H1 (cell line): ENCODE measurements at regions not wholly inside any gene's neighbourhood (a gene's known extent, or its start where the extent isn't known, plus 50 kb on each side); places are given as distances from the start of the nearest gene placed in this dataset.
A peak's percentile ranks its signal among the peaks of the same experiment; 100 is the strongest.

Experiments
- CBX5 ChIP-seq: fragments of 300-800, 300-1000 bp; sonication (generic); IDR thresholded peaks from 2 replicates; pipeline ENCODE4 v1.7.1; 2016; ENCODE audit warnings: antibody characterized with exemption, low read length, low read depth
- CTBP2 ChIP-seq: IDR thresholded peaks from 2 replicates; pipeline ENCODE4 v1.7.0; 2011; ENCODE audit warnings: borderline replicate concordance, mild to moderate bottlenecking, moderate library complexity, mixed read lengths, low read length; ENCODE audit not compliant: insufficient read depth, insufficient read length
- JUN ChIP-seq: IDR thresholded peaks from 2 replicates; pipeline ENCODE4 v1.6.1; 2011; ENCODE audit warnings: low read depth, mild to moderate bottlenecking, improper control_type of control experiment, low read length
- KDM5A ChIP-seq: fragments of 200-600 bp; IDR thresholded peaks from 2 replicates; pipeline ENCODE4 v1.7.1; 2012; ENCODE audit warnings: mild to moderate bottlenecking, low read length, inconsistent platforms, mixed read lengths
- TF ChIP-seq, protein P1 (sequence below): fragments of 300-600 bp; sonication (generic); IDR thresholded peaks from 2 replicates; pipeline ENCODE4 v1.7.1; 2012; ENCODE audit warnings: low read length, moderate library complexity, mild to moderate bottlenecking, inconsistent platforms; ENCODE audit not compliant: insufficient replicate concordance
- TF ChIP-seq, protein P2 (sequence below): IDR thresholded peaks from 2 replicates; pipeline ENCODE4 v1.6.1; 2012; ENCODE audit warnings: inconsistent platforms
- TF ChIP-seq, protein P3 (sequence below), 3 experiments: IDR thresholded peaks; 1 replicate in 2 of 3; 2 replicates in 1 of 3; pipeline versions ENCODE4 v1.5.1 to v1.6.1; 2011; ENCODE audit warnings: low read length in 3 of 3, mild to moderate bottlenecking in 3 of 3, inconsistent platforms in 2 of 3, low read depth in 1 of 3, moderate library complexity in 1 of 3; ENCODE audit not compliant: insufficient read depth in 1 of 3; ENCODE audit errors: control extremely low read depth in 1 of 3

DNA sequence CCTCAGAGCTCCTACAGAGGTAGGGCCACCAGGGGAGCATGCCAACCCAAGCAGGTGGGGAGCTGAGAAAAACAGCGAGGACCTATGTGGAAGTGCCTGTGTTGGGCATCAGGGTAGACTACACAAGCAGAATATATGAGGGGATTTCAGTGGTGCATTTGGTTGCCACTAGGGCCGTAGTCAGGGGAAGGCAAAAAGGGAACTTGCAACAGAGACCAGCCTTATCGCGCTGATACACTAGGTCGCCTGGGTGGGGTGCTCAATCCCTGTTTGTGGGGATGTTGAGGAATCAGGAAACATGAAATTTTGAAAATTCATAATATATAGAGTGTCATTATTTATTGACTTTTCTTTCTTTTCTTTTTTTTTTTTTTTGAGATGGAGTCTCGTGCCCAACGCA lies 370.9 kb upstream of the PRR16 start (continued):
- TF ChIP-seq, protein P1, sequence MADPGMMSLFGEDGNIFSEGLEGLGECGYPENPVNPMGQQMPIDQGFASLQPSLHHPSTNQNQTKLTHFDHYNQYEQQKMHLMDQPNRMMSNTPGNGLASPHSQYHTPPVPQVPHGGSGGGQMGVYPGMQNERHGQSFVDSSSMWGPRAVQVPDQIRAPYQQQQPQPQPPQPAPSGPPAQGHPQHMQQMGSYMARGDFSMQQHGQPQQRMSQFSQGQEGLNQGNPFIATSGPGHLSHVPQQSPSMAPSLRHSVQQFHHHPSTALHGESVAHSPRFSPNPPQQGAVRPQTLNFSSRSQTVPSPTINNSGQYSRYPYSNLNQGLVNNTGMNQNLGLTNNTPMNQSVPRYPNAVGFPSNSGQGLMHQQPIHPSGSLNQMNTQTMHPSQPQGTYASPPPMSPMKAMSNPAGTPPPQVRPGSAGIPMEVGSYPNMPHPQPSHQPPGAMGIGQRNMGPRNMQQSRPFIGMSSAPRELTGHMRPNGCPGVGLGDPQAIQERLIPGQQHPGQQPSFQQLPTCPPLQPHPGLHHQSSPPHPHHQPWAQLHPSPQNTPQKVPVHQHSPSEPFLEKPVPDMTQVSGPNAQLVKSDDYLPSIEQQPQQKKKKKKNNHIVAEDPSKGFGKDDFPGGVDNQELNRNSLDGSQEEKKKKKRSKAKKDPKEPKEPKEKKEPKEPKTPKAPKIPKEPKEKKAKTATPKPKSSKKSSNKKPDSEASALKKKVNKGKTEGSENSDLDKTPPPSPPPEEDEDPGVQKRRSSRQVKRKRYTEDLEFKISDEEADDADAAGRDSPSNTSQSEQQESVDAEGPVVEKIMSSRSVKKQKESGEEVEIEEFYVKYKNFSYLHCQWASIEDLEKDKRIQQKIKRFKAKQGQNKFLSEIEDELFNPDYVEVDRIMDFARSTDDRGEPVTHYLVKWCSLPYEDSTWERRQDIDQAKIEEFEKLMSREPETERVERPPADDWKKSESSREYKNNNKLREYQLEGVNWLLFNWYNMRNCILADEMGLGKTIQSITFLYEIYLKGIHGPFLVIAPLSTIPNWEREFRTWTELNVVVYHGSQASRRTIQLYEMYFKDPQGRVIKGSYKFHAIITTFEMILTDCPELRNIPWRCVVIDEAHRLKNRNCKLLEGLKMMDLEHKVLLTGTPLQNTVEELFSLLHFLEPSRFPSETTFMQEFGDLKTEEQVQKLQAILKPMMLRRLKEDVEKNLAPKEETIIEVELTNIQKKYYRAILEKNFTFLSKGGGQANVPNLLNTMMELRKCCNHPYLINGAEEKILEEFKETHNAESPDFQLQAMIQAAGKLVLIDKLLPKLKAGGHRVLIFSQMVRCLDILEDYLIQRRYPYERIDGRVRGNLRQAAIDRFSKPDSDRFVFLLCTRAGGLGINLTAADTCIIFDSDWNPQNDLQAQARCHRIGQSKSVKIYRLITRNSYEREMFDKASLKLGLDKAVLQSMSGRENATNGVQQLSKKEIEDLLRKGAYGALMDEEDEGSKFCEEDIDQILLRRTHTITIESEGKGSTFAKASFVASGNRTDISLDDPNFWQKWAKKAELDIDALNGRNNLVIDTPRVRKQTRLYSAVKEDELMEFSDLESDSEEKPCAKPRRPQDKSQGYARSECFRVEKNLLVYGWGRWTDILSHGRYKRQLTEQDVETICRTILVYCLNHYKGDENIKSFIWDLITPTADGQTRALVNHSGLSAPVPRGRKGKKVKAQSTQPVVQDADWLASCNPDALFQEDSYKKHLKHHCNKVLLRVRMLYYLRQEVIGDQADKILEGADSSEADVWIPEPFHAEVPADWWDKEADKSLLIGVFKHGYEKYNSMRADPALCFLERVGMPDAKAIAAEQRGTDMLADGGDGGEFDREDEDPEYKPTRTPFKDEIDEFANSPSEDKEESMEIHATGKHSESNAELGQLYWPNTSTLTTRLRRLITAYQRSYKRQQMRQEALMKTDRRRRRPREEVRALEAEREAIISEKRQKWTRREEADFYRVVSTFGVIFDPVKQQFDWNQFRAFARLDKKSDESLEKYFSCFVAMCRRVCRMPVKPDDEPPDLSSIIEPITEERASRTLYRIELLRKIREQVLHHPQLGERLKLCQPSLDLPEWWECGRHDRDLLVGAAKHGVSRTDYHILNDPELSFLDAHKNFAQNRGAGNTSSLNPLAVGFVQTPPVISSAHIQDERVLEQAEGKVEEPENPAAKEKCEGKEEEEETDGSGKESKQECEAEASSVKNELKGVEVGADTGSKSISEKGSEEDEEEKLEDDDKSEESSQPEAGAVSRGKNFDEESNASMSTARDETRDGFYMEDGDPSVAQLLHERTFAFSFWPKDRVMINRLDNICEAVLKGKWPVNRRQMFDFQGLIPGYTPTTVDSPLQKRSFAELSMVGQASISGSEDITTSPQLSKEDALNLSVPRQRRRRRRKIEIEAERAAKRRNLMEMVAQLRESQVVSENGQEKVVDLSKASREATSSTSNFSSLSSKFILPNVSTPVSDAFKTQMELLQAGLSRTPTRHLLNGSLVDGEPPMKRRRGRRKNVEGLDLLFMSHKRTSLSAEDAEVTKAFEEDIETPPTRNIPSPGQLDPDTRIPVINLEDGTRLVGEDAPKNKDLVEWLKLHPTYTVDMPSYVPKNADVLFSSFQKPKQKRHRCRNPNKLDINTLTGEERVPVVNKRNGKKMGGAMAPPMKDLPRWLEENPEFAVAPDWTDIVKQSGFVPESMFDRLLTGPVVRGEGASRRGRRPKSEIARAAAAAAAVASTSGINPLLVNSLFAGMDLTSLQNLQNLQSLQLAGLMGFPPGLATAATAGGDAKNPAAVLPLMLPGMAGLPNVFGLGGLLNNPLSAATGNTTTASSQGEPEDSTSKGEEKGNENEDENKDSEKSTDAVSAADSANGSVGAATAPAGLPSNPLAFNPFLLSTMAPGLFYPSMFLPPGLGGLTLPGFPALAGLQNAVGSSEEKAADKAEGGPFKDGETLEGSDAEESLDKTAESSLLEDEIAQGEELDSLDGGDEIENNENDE, result no peak
- TF ChIP-seq JUN (no peak), KDM5A (no peak), CTBP2 (no peak), CBX5 (no peak)
- TF ChIP-seq, protein P2, sequence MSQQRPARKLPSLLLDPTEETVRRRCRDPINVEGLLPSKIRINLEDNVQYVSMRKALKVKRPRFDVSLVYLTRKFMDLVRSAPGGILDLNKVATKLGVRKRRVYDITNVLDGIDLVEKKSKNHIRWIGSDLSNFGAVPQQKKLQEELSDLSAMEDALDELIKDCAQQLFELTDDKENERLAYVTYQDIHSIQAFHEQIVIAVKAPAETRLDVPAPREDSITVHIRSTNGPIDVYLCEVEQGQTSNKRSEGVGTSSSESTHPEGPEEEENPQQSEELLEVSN, result no peak
- TF ChIP-seq, protein P3, sequence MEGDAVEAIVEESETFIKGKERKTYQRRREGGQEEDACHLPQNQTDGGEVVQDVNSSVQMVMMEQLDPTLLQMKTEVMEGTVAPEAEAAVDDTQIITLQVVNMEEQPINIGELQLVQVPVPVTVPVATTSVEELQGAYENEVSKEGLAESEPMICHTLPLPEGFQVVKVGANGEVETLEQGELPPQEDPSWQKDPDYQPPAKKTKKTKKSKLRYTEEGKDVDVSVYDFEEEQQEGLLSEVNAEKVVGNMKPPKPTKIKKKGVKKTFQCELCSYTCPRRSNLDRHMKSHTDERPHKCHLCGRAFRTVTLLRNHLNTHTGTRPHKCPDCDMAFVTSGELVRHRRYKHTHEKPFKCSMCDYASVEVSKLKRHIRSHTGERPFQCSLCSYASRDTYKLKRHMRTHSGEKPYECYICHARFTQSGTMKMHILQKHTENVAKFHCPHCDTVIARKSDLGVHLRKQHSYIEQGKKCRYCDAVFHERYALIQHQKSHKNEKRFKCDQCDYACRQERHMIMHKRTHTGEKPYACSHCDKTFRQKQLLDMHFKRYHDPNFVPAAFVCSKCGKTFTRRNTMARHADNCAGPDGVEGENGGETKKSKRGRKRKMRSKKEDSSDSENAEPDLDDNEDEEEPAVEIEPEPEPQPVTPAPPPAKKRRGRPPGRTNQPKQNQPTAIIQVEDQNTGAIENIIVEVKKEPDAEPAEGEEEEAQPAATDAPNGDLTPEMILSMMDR (IDR thresholded peaks at IDR 0.05; ENCODE audit: control extremely low read depth in 1 of 3, insufficient read depth in 1 of 3, low read depth in 1 of 3, low read length in 3 of 3), result peak; percentile 4 to 38 (median 35); a peak in 3 of 4 replicates
- TF ChIP-seq, all 59 proteins: peak for 2
